Upper lobe of left lung (tissue), 6 donors: ENCODE measurements at regions not wholly inside any gene's neighbourhood (a gene's known extent, or its start where the extent isn't known, plus 50 kb on each side); places are given as distances from the start of the nearest gene placed in this dataset.

Experiments
- ATAC-seq, 2 donors: fragments of 200-7000 bp; cut with Tn5 transposase; one replicate each; pipeline ENCODE4 v1.9.1; 2022; ENCODE audit warnings: mild to moderate bottlenecking in 2 of 2, moderate library complexity in 2 of 2; ENCODE audit not compliant: low FRiP score in 2 of 2
- DNase-seq, 2 donors: peaks; one replicate each; pipeline ENCODE4 v3.0.0-alpha.2; 2019 to 2020
- H3K27ac ChIP-seq, 4 donors: fragments of 200-600 bp; sonication (generic); one replicate each; pipeline ENCODE4 v1.5.1; 2016 to 2019
- H3K27me3 ChIP-seq, 4 donors: fragments of 200-600 bp; sonication (generic); one replicate each; pipeline ENCODE4 v1.5.1; 2017 to 2019
- H3K36me3 ChIP-seq, 4 donors: fragments of 200-600 bp; sonication (generic); one replicate each; pipeline ENCODE4 v1.5.1; 2016 to 2019
- H3K4me1 ChIP-seq, 4 donors: fragments of 200-600 bp; sonication (generic); one replicate each; pipeline ENCODE4 v1.5.1; 2018 to 2019
- H3K4me3 ChIP-seq, 4 donors: fragments of 200-600 bp; sonication (generic); one replicate each; pipeline ENCODE4 v1.5.1; 2017 to 2019; ENCODE audit warnings: mild to moderate bottlenecking in 2 of 4, moderate library complexity in 1 of 4
- H3K9me3 ChIP-seq, 4 donors: fragments of 200-600 bp; sonication (generic); one replicate each; pipeline ENCODE4 v1.5.1; 2018 to 2019
- EP300 ChIP-seq, 4 donors: sonication (generic); formaldehyde crosslinking; IDR thresholded peaks; one replicate each; pipeline ENCODE4 v1.5.1; 2017; ENCODE audit warnings: antibody characterized with exemption in 4 of 4, control low read depth in 2 of 4
- POLR2A ChIP-seq, 4 donors: fragments of 450-650 bp; IDR thresholded peaks; one replicate each; pipeline ENCODE4 v1.5.1; 2016 to 2017; ENCODE audit warnings: antibody characterized with exemption in 4 of 4, mild to moderate bottlenecking in 2 of 4
- POLR2AphosphoS5 ChIP-seq, 2 donors: sonication (generic); formaldehyde crosslinking; IDR thresholded peaks; one replicate each; pipeline ENCODE4 v1.5.1; 2017; ENCODE audit warnings: antibody characterized with exemption in 2 of 2
- WGBS, 2 donors: methylation state at CpG; one replicate each; pipeline ENCODE4 v1.1.5; 2017 to 2018; 5-methylcytosine and 5-hydroxymethylcytosine counted together
- TF ChIP-seq, protein P1 (sequence below), 6 experiments: fragments of 450-650 bp in 4 of 6; fragments of 200-600 bp in 2 of 6; sonication (generic) in 2 of 6; IDR thresholded peaks; one replicate each; pipeline ENCODE4 v1.5.1; 2016 to 2019; ENCODE audit warnings: antibody characterized with exemption in 6 of 6
- donor health status: DM: no; HTN: no; CAD: no; lungs with moderate emphysema.
- donor health status: DM: no; HTN: yes; CAD: no; lungs with severe emphysema.

DNA sequence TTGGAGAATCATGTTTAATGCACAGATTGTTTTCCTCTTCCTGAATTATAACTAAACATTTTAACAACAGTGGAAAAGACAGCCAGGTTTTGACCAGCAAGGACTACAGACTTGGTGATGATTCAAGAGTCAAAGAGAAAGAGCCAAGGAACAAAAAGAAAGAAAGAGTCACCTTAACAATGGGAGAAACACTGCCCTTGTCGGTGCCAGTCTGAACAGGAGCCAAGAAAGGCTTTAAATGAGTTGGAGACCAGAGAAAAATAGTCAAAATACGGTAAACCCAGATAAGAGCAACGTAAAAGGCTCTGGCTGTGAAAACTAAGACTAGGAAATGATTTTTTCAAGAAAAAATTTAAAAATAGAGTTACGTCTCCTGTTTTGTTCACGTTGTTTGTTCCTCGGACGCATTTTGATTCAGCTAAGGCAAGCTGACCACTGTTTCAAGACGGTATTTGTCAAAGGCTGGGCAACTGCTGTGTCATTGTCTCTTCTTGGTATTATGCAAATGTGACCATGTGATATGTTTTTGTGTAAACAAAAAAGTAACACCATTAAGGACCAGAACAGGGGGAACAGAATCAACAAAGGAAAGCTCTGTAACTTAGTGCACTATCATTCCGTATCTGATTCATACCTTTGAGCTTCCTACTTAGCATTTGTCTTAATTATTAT lies 634.5 kb downstream of the LIG4 start:
- no peak overlapping the region for H3K4me3 ChIP-seq
- H3K9me3 ChIP-seq: no peaks in the 10 kb centered on the region
- TF ChIP-seq, protein P1, sequence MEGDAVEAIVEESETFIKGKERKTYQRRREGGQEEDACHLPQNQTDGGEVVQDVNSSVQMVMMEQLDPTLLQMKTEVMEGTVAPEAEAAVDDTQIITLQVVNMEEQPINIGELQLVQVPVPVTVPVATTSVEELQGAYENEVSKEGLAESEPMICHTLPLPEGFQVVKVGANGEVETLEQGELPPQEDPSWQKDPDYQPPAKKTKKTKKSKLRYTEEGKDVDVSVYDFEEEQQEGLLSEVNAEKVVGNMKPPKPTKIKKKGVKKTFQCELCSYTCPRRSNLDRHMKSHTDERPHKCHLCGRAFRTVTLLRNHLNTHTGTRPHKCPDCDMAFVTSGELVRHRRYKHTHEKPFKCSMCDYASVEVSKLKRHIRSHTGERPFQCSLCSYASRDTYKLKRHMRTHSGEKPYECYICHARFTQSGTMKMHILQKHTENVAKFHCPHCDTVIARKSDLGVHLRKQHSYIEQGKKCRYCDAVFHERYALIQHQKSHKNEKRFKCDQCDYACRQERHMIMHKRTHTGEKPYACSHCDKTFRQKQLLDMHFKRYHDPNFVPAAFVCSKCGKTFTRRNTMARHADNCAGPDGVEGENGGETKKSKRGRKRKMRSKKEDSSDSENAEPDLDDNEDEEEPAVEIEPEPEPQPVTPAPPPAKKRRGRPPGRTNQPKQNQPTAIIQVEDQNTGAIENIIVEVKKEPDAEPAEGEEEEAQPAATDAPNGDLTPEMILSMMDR (IDR thresholded peaks at IDR 0.05): no peak
- TF ChIP-seq POLR2AphosphoS5 (IDR thresholded peaks at IDR 0.05): no peak
- no peak for TF ChIP-seq POLR2A (IDR thresholded peaks at IDR 0.05)
- no peak for TF ChIP-seq EP300 (IDR thresholded peaks at IDR 0.05)
- 79 to 83% methylated on average over 9 of the region's 9 CpGs for WGBS, 2 donors
- no peak for ATAC-seq
- no peaks in the 10 kb centered on the region for H3K27me3 ChIP-seq
- H3K27ac ChIP-seq: no peak overlapping the region
- DNase-seq: no peak
- H3K4me1 ChIP-seq: no peaks in the 10 kb centered on the region
- no peaks in the 10 kb centered on the region for H3K36me3 ChIP-seq

DNA sequence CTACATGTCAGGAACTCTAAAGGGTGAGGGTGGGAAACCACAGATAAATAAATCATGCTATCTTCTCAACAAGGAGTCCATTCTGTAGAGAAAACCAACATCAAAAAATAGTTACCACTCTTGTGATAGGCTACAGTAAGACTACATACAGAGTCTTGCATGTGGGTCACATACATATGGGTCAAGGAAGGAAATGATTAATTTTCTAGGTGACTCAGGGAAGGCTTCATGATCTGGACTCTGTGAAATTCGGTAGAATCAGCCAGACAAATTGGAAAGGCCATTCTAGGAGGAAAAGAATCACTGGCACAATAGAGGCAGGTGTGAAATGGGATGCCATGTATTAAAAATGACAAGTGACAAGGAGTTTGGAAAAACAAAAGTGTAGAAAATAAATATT lies 638.9 kb downstream of the LIG4 start:
- Histone ChIP-seq H3K27me3 (no peaks in the 10 kb centered on the region), H3K9me3 (no peaks in the 10 kb centered on the region), H3K27ac (no peak overlapping the region), H3K4me3 (no peak overlapping the region), H3K36me3 (no peaks in the 10 kb centered on the region), H3K4me1 (no peaks in the 10 kb centered on the region)
- no peak for DNase-seq
- TF ChIP-seq, protein P1 (IDR thresholded peaks at IDR 0.05): no peak
- TF ChIP-seq POLR2AphosphoS5 (IDR thresholded peaks at IDR 0.05): no peak
- TF ChIP-seq EP300 (IDR thresholded peaks at IDR 0.05): no peak
- no peak for TF ChIP-seq POLR2A (IDR thresholded peaks at IDR 0.05)
- no peak for ATAC-seq
- WGBS, 2 donors: 50 to 68% methylated on average over 1 of the region's 1 CpG

GRCh38 chr13:107574517-107575210 lies 640.7 kb downstream of the LIG4 start:
- ATAC-seq: no peak
- 55 to 56% methylated on average over 6 of the region's 6 CpGs for WGBS, 2 donors
- no peak for DNase-seq

GRCh38 chr13:107573184-107573583 lies 642.2 kb downstream of the LIG4 start:
- Histone ChIP-seq H3K36me3 (no peaks in the 10 kb centered on the region), H3K4me3 (no peak overlapping the region), H3K27me3 (no peaks in the 10 kb centered on the region), H3K4me1 (no peaks in the 10 kb centered on the region), H3K27ac (no peak overlapping the region), H3K9me3 (no peaks in the 10 kb centered on the region)
- DNase-seq (no peak), ATAC-seq (no peak)
- TF ChIP-seq POLR2AphosphoS5 (IDR thresholded peaks at IDR 0.05): no peak
- TF ChIP-seq, protein P1 (IDR thresholded peaks at IDR 0.05): no peak
- TF ChIP-seq POLR2A (IDR thresholded peaks at IDR 0.05): no peak
- no peak for TF ChIP-seq EP300 (IDR thresholded peaks at IDR 0.05)
- 82 to 84% methylated on average over 1 of the region's 1 CpG for WGBS, 2 donors

More at GRCh38 chr13:107574517-107575210, 640.7 kb downstream of the LIG4 start:
- no peak for TF ChIP-seq POLR2AphosphoS5 (IDR thresholded peaks at IDR 0.05)
- TF ChIP-seq POLR2A (IDR thresholded peaks at IDR 0.05): no peak
- TF ChIP-seq, protein P1 (IDR thresholded peaks at IDR 0.05): no peak
- no peak for TF ChIP-seq EP300 (IDR thresholded peaks at IDR 0.05)
- no peak overlapping the region for H3K4me3 ChIP-seq
- H3K27me3 ChIP-seq: no peaks in the 10 kb centered on the region
- H3K27ac ChIP-seq: no peak overlapping the region
- H3K36me3 ChIP-seq: no peaks in the 10 kb centered on the region
- no peaks in the 10 kb centered on the region for H3K4me1 ChIP-seq
- no peaks in the 10 kb centered on the region for H3K9me3 ChIP-seq
